ENCODE measurements at regions not wholly inside any gene's neighbourhood (a gene's known extent, or its start where the extent isn't known, plus 50 kb on each side); places are given as distances from the start of the nearest gene placed in this dataset.

DNA sequence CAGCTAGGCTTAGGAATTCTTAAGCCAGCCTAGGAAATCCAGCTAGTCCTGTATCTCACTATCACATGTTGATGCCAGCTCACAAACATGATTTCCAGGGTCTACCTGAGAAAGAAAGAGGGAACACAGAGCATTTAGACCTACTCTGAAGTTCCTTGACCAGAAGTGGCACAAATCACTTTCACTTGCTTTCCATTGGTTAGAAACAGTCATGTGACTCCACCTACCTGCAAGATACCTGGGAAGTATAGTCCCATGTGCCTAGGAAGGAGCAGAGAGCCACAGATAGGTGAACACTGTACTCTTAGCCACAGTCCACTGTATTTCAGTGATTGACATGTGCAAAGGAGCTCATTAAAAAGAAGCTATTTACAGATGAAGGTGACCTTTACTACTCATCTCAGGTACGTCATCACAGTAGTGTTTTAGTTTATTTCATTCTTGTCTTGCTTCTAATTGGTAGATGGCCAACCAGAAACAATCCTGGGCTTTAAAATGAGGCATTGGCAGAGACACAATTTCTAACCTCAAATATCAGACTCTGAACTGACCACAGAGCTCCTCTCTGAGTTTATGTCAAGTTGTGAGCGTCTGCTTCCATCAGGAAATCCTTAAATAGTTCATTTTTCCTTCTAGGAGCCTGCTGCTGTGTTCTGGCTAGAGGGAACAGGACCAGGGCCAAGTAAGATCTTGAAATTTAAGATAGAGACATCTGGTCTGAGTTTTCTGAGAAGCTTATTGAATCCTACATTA, 340.7 kb downstream of the TLE4 start:
- DNase-seq = no peak
- Histone ChIP-seq H3K27me3 (replicated peaks; ENCODE audit: control insufficient read depth, insufficient read depth, low read length, poor library complexity, severe bottlenecking) (no peaks in the 10 kb centered on the region), H3K4me3 (ENCODE audit: insufficient read depth, low read depth, low read length, poor library complexity, severe bottlenecking) (no peak overlapping the region), H3K9me3 (ENCODE audit: control insufficient read depth, low read length) (no peaks in the 10 kb centered on the region), H3K27ac (ENCODE audit: insufficient read depth, low read length, poor library complexity, severe bottlenecking) (no peak overlapping the region), H3K36me3 (ENCODE audit: control insufficient read depth, insufficient read depth, low read length) (no peaks in the 10 kb centered on the region), H3K4me1 (ENCODE audit: control insufficient read depth, insufficient read depth, low read length, poor library complexity, severe bottlenecking) (no peaks in the 10 kb centered on the region)

DNA sequence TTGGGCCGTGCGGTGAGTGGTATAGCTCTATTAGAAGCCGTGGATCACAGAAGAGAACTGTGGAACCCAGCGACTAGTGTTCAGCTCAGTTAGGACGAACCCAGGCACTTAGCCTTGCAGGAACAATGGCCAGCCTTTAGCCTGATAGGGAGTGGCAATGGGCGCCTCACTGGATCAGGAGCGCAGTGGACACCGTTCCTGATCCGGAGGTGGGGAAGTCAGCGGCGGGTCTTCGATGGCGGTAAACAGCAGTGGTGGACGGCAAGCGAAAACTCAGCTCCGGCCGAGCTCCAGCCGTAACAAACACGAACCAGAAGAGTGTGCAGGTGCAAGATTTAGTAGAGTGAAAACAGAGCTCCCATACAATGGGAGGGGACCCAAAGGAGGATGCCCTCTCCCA, 340.0 kb downstream of the TLE4 start:
- Histone ChIP-seq H3K4me3 (ENCODE audit: insufficient read depth, low read depth, low read length, poor library complexity, severe bottlenecking) (no peak overlapping the region), H3K4me1 (ENCODE audit: control insufficient read depth, insufficient read depth, low read length, poor library complexity, severe bottlenecking) (no peaks in the 10 kb centered on the region)
- DNase-seq = no peak

DNA sequence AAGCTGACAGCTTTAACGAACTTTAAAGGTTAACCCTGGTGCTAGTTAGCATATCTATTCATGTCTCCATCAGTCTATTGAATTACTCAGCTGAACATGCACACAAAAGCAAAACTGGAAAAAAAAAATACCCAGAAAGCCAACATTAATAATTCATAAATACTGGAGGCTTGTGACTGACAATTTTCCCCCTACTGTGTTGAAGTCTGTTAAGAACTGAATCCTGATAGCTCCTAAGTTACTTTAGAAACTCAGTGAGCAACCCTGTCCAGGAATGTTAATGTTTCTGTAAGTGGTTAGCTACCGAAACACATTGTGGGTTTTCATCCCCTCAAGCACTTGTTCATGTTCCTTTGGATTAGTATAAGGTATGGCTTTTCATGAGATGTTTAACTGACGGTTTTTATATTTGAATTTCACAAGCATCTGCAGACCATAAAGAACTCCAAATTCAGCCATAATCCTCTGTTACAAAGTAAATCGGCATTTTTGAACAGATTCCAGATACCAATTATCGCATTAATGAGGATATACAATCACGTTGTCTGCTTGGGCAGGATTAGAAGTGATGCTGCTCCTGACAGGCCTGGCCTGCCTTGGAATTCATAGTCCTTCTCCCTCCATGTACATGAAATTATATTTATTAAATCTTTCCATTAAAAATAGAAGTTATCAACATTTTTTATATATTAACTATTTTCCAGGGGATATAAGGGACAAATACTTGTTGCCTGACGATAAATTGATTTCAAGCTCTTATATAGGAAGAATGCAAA, 331.2 kb downstream of the TLE4 start:
- Histone ChIP-seq H3K36me3 (ENCODE audit: control insufficient read depth, insufficient read depth, low read length) (no peaks in the 10 kb centered on the region), H3K9me3 (ENCODE audit: control insufficient read depth, low read length) (no peaks in the 10 kb centered on the region), H3K27me3 (replicated peaks; ENCODE audit: control insufficient read depth, insufficient read depth, low read length, poor library complexity, severe bottlenecking) (no peaks in the 10 kb centered on the region), H3K4me1 (ENCODE audit: control insufficient read depth, insufficient read depth, low read length, poor library complexity, severe bottlenecking) (no peaks in the 10 kb centered on the region), H3K4me3 (ENCODE audit: insufficient read depth, low read depth, low read length, poor library complexity, severe bottlenecking) (no peak overlapping the region), H3K27ac (ENCODE audit: insufficient read depth, low read length, poor library complexity, severe bottlenecking) (no peak overlapping the region)
- no peak for DNase-seq

More for the DNA sequence above, 340.0 kb downstream of the TLE4 start:
- H3K36me3 ChIP-seq (ENCODE audit: control insufficient read depth, insufficient read depth, low read length) = no peaks in the 10 kb centered on the region
- H3K9me3 ChIP-seq (ENCODE audit: control insufficient read depth, low read length) = no peaks in the 10 kb centered on the region
- no peaks in the 10 kb centered on the region for H3K27me3 ChIP-seq (replicated peaks; ENCODE audit: control insufficient read depth, insufficient read depth, low read length, poor library complexity, severe bottlenecking)
- no peak overlapping the region for H3K27ac ChIP-seq (ENCODE audit: insufficient read depth, low read length, poor library complexity, severe bottlenecking)

DNA sequence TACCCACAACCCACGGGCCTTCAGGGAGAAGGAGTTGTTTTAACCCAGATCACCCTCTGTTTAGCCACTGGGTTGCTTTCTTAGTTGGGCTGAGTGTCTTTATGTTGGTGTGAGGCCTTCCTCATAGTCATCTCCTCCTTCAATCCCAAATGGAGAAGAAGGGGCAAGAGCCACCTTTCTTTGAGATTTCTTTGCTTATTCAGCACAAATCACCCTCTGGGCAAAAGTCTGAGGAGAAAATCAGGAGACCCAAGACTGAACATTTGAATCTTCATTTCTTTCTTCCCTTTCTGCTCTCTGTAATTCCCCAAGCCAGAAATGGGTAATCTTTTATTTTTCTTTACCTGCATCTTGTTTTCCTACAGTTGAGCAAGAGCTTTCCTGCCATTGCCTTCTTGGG, 329.0 kb downstream of the TLE4 start:
- H3K36me3 ChIP-seq (ENCODE audit: control insufficient read depth, insufficient read depth, low read length) = no peaks in the 10 kb centered on the region
- H3K9me3 ChIP-seq (ENCODE audit: control insufficient read depth, low read length) = no peaks in the 10 kb centered on the region
- no peak for DNase-seq
- no peak overlapping the region for H3K27ac ChIP-seq (ENCODE audit: insufficient read depth, low read length, poor library complexity, severe bottlenecking)
- H3K4me1 ChIP-seq (ENCODE audit: control insufficient read depth, insufficient read depth, low read length, poor library complexity, severe bottlenecking) = no peaks in the 10 kb centered on the region
- no peak overlapping the region for H3K4me3 ChIP-seq (ENCODE audit: insufficient read depth, low read depth, low read length, poor library complexity, severe bottlenecking)
- no peaks in the 10 kb centered on the region for H3K27me3 ChIP-seq (replicated peaks; ENCODE audit: control insufficient read depth, insufficient read depth, low read length, poor library complexity, severe bottlenecking)

DNA sequence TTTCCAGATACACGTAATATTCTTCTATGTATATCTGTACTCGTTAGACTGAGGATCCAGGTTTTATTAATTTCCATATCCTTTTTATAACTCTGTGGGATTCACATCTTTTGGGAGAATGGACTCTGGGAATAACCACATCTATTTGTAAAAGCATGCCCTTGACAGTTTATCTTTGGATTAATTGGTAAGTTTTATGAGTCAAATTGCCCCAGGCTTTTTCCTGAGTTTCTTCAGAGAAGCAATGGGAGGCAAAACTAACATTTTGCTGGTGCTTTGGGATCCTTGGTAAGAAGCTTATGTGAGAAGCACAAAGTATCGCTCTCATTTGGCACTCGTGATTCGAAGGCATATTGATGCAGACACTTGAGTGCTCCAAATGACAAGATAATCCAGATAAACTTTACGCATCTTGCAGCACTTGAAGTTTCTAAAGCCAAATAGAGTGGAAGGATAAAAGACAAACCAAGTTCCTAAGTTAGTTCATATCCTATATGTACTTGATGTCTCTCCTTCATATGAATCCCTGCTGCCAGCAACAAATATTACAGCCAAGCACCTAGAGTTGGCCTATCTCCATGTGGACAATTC, 324.7 kb downstream of the TLE4 start:
- H3K4me1 ChIP-seq (ENCODE audit: control insufficient read depth, insufficient read depth, low read length, poor library complexity, severe bottlenecking) = no peaks in the 10 kb centered on the region
- H3K9me3 ChIP-seq (ENCODE audit: control insufficient read depth, low read length) = no peaks in the 10 kb centered on the region
- no peak for DNase-seq
- H3K36me3 ChIP-seq (ENCODE audit: control insufficient read depth, insufficient read depth, low read length) = no peaks in the 10 kb centered on the region
- no peaks in the 10 kb centered on the region for H3K27me3 ChIP-seq (replicated peaks; ENCODE audit: control insufficient read depth, insufficient read depth, low read length, poor library complexity, severe bottlenecking)
- H3K4me3 ChIP-seq (ENCODE audit: insufficient read depth, low read depth, low read length, poor library complexity, severe bottlenecking) = no peak overlapping the region
- H3K27ac ChIP-seq (ENCODE audit: insufficient read depth, low read length, poor library complexity, severe bottlenecking) = no peak overlapping the region

DNA sequence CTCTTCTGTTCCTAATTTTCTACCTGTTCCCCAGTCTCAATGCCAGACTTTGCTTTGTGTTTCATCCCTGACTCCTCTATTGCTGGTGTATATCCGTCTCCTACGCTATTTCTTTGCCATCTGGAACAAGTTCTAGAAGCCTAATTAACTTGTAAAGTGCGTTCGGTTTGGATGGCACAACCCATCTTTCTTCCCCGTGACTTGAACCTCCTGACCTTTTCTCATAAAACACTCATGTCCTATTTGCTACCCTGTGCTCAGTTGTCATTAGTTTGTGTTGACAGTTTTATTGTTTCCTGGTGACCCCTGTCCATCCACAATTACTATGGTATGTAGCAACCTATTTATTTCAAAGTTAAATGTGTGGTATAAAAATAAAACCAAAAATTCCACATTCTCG, 323.5 kb downstream of the TLE4 start:
- H3K4me1 ChIP-seq (ENCODE audit: control insufficient read depth, insufficient read depth, low read length, poor library complexity, severe bottlenecking) = no peaks in the 10 kb centered on the region
- no peaks in the 10 kb centered on the region for H3K27me3 ChIP-seq (replicated peaks; ENCODE audit: control insufficient read depth, insufficient read depth, low read length, poor library complexity, severe bottlenecking)
- no peaks in the 10 kb centered on the region for H3K9me3 ChIP-seq (ENCODE audit: control insufficient read depth, low read length)
- H3K27ac ChIP-seq (ENCODE audit: insufficient read depth, low read length, poor library complexity, severe bottlenecking) = no peak overlapping the region
- no peak for DNase-seq
- no peaks in the 10 kb centered on the region for H3K36me3 ChIP-seq (ENCODE audit: control insufficient read depth, insufficient read depth, low read length)
- H3K4me3 ChIP-seq (ENCODE audit: insufficient read depth, low read depth, low read length, poor library complexity, severe bottlenecking) = no peak overlapping the region

DNA sequence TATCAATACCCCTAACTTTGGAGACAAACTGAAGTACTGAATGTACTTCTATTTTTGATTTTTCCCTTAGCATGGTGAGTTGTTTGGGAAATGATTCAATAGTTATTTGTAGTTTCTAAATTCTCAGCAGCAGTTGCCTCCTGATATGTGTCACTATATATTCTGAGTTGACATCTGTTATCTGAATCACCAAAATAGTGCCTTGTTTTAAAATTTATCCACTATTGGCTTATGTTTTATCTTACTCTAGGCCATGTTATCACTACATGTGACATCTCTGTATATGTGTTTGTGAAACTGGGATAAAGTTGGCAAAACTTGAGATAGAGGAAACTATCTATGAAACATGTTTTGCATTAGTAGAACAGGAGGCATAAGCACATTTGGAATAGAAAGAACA, 317.6 kb downstream of the TLE4 start:
- no peaks in the 10 kb centered on the region for H3K9me3 ChIP-seq (ENCODE audit: control insufficient read depth, low read length)

DNA sequence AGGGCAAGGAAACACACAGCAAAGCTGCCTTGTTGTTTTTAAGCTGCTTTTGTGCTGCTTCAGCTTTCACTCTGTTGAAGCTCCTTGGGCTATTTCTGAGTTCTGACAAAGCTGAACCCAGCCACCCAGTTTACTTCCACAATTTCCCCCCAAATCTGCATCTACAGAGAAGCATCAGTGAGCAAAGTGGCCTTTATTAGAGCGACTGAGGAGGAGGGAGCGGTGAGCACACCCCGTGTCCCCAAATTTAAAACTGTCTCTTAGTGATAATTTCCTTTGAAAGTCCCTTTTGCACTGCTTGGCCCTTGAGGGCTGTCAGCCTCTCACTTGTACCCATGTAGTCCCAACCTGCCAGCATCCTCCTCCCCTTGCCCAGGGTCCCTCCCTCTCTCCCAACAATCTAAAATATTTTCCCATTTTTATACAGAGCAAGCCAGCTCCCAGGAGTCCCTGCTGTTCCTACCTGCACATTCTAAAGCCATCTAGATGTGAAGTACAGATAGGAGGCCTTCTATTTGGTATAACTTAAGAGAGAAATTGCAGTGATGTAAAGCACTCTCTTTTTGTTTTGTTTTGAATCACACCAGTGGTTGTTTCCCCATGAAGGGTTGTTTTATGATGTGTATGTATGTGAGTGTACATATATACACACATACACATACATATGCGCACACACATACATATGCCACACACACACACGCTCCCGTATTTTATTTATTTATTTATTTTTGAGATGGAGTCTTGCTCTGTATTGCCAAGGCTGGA, 313.5 kb downstream of the TLE4 start:
- H3K27me3 ChIP-seq (replicated peaks; ENCODE audit: control insufficient read depth, insufficient read depth, low read length, poor library complexity, severe bottlenecking) = no peaks in the 10 kb centered on the region
- H3K36me3 ChIP-seq (ENCODE audit: control insufficient read depth, insufficient read depth, low read length) = no peaks in the 10 kb centered on the region
- H3K9me3 ChIP-seq (ENCODE audit: control insufficient read depth, low read length) = no peaks in the 10 kb centered on the region
- peaks cover 32% of the 10 kb centered on the region for H3K4me1 ChIP-seq (ENCODE audit: control insufficient read depth, insufficient read depth, low read length, poor library complexity, severe bottlenecking)
- no peak overlapping the region for H3K4me3 ChIP-seq (ENCODE audit: insufficient read depth, low read depth, low read length, poor library complexity, severe bottlenecking)
- no peak for DNase-seq
- no peak overlapping the region for H3K27ac ChIP-seq (ENCODE audit: insufficient read depth, low read length, poor library complexity, severe bottlenecking)

More for the DNA sequence above, 317.6 kb downstream of the TLE4 start:
- peaks cover 10% of the 10 kb centered on the region for H3K4me1 ChIP-seq (ENCODE audit: control insufficient read depth, insufficient read depth, low read length, poor library complexity, severe bottlenecking)
- H3K27ac ChIP-seq (ENCODE audit: insufficient read depth, low read length, poor library complexity, severe bottlenecking) = no peak overlapping the region
- no peaks in the 10 kb centered on the region for H3K27me3 ChIP-seq (replicated peaks; ENCODE audit: control insufficient read depth, insufficient read depth, low read length, poor library complexity, severe bottlenecking)
- no peak overlapping the region for H3K4me3 ChIP-seq (ENCODE audit: insufficient read depth, low read depth, low read length, poor library complexity, severe bottlenecking)
- H3K36me3 ChIP-seq (ENCODE audit: control insufficient read depth, insufficient read depth, low read length) = no peaks in the 10 kb centered on the region
- DNase-seq = no peak

DNA sequence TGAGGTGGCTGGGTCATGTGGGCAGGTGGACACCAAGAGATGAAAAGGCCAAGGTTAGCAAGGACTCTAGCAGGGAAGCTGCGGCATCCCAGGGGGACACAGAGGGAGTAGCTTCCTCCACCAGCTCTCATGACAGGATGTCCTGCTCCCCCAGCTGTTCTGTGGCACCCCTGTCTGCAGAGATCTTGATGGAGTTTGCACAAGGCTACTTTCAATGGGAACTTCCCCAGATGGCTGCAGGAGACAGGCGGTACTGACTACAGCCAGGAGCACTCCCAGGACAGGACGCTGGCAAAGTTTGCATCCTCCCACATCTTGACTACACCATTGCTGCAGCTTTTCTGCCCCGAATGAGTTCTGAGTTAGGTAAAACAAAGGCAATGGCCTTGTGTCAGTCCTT, 312.8 kb downstream of the TLE4 start:
- Histone ChIP-seq H3K36me3 (ENCODE audit: control insufficient read depth, insufficient read depth, low read length) (no peaks in the 10 kb centered on the region), H3K9me3 (ENCODE audit: control insufficient read depth, low read length) (no peaks in the 10 kb centered on the region), H3K27ac (ENCODE audit: insufficient read depth, low read length, poor library complexity, severe bottlenecking) (no peak overlapping the region), H3K27me3 (replicated peaks; ENCODE audit: control insufficient read depth, insufficient read depth, low read length, poor library complexity, severe bottlenecking) (no peaks in the 10 kb centered on the region), H3K4me3 (ENCODE audit: insufficient read depth, low read depth, low read length, poor library complexity, severe bottlenecking) (no peak overlapping the region), H3K4me1 (ENCODE audit: control insufficient read depth, insufficient read depth, low read length, poor library complexity, severe bottlenecking) (peaks cover 32% of the 10 kb centered on the region)
- DNase-seq = no peak
